ENCODE measurements at regions not wholly inside any gene's neighbourhood (a gene's known extent, or its start where the extent isn't known, plus 50 kb on each side); places are given as distances from the start of the nearest gene placed in this dataset.
"Not testable (repeated sequence)": the region's sequence is repeated elsewhere in the genome, so short reads cannot be mapped to it uniquely, and the experiment has no call there.

GRCh38 chr13:50131920-50132903 is 117.0 kb downstream of the KCNRG start:
- TF ChIP-seq CTCF (IDR thresholded peaks at IDR 0.05), result no peak
- DNase-seq (ENCODE audit: low spot score in 2 of 2), result no peak
- H3K9me3 ChIP-seq, result no peaks in the 10 kb centered on the region
- no peaks in the 10 kb centered on the region for H3K36me3 ChIP-seq
- H3K4me3 ChIP-seq, result no peak overlapping the region
- no peak overlapping the region for H3K27ac ChIP-seq
- intact Hi-C loops (cut with DNase I), result no loop called here
- peaks cover 0 to 21% of the 10 kb centered on the region in 2 donors for H3K4me1 ChIP-seq
- H3K27me3 ChIP-seq, result peaks cover 9% of the 10 kb centered on the region

- Histone ChIP-seq H3K4me1 (peaks cover 0 to 21% of the 10 kb centered on the region in 2 donors), H3K9me3 (no peaks in the 10 kb centered on the region), H3K4me3 (no peak overlapping the region), H3K27me3 (peaks cover 9% of the 10 kb centered on the region), H3K36me3 (no peaks in the 10 kb centered on the region), H3K27ac (no peak overlapping the region)
- no peak for TF ChIP-seq CTCF (IDR thresholded peaks at IDR 0.05)
- DNase-seq (ENCODE audit: low spot score in 2 of 2), result no peak
- intact Hi-C loops (cut with DNase I), result no loop called here
These were observed 117.7 kb downstream of the KCNRG start for GRCh38 chr13:50132904-50133357.

GRCh38 chr13:50133358-50133953 is 118.2 kb downstream of the KCNRG start:
- intact Hi-C loops (cut with DNase I), result no loop called here
- no peaks in the 10 kb centered on the region for H3K9me3 ChIP-seq
- H3K4me1 ChIP-seq, result peaks cover 0 to 21% of the 10 kb centered on the region in 2 donors
- no peaks in the 10 kb centered on the region for H3K36me3 ChIP-seq
- DNase-seq (ENCODE audit: low spot score in 2 of 2), result no peak
- H3K27me3 ChIP-seq, result peaks cover 9% of the 10 kb centered on the region
- no peak for TF ChIP-seq CTCF (IDR thresholded peaks at IDR 0.05)
- H3K27ac ChIP-seq, result no peak overlapping the region
- H3K4me3 ChIP-seq, result no peak overlapping the region

- no peak for DNase-seq (ENCODE audit: low spot score in 2 of 2)
- H3K27me3 ChIP-seq, result peaks cover 9% of the 10 kb centered on the region
- no peaks in the 10 kb centered on the region for H3K9me3 ChIP-seq
- no peak overlapping the region for H3K4me3 ChIP-seq
- TF ChIP-seq CTCF (IDR thresholded peaks at IDR 0.05), result no peak
- H3K36me3 ChIP-seq, result no peaks in the 10 kb centered on the region
- intact Hi-C loops (cut with DNase I), result no loop called here
- H3K27ac ChIP-seq, result no peak overlapping the region
- peaks cover 0 to 5% of the 10 kb centered on the region in 2 donors for H3K4me1 ChIP-seq
These were observed 121.0 kb downstream of the KCNRG start for GRCh38 chr13:50136226-50136625.

GRCh38 chr13:50136678-50137077 is 121.4 kb downstream of the KCNRG start:
- TF ChIP-seq CTCF (IDR thresholded peaks at IDR 0.05), result no peak
- Histone ChIP-seq H3K4me3 (no peak overlapping the region), H3K9me3 (no peaks in the 10 kb centered on the region), H3K27ac (no peak overlapping the region), H3K4me1 (peaks cover 0 to 4% of the 10 kb centered on the region in 2 donors), H3K27me3 (peaks cover 9% of the 10 kb centered on the region), H3K36me3 (no peaks in the 10 kb centered on the region)
- intact Hi-C loops (cut with DNase I), result no loop called here
- no peak for DNase-seq (ENCODE audit: low spot score in 2 of 2)

- H3K27me3 ChIP-seq; H3K27ac ChIP-seq; H3K9me3 ChIP-seq; DNase-seq (ENCODE audit: low spot score in 2 of 2); H3K4me3 ChIP-seq; intact Hi-C loops (cut with DNase I); H3K4me1 ChIP-seq; H3K36me3 ChIP-seq: not testable (repeated sequence)
These were observed 124.2 kb downstream of the KCNRG start for GRCh38 chr13:50139435-50139934.
